Epidermal melanocyte (primary cell): ENCODE measurements at regions not wholly inside any gene's neighbourhood (a gene's known extent, or its start where the extent isn't known, plus 50 kb on each side); places are given as distances from the start of the nearest gene placed in this dataset.
"Not testable (repeated sequence)": the region's sequence is repeated elsewhere in the genome, so short reads cannot be mapped to it uniquely, and the experiment has no call there.

ENCODE experiments used
- DNase-seq: peaks from one replicate; pipeline ENCODE4 v3.0.0; 2011; ENCODE audit warnings: low spot score; ENCODE audit not compliant: insufficient read length

DNA sequence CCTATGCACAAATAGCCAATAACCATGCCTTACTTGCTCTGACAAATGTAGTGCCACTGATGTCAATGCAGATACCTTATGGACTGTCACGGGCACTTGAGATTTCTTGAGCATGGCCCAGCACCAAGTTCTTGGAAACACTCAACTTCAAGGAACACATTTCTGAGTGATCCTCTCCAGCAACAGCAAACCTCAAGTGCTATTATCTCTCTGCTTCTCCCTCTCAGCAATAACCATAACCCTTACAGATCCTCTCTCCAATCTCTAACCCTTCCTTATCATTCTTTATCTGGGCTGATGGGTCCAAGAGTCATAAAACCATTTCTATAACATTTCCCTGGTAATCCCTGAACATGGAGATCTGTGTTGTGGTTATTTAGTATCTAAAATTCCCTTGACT lies 266.9 kb upstream of the STXBP5 start:
- no peak for DNase-seq

DNA sequence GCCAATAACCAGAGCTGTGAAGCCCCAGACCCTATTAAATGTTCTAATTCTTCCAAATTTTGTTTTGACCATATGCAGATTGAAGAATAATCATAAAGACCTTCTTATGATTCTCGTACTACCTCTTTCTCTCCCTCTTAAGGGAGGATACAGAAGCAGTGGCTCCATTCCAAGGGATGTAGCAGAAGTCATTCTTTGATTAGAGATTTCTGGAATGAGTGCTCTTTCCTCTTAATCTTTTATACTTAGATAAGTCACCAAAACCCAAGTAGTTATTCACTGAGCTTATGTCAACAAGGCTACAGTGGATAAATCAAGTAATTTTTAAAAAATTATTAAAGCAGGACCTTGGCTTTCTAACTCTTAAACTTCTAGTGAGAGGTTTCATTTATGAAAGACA lies 266.0 kb upstream of the STXBP5 start:
- no peak for DNase-seq

DNA sequence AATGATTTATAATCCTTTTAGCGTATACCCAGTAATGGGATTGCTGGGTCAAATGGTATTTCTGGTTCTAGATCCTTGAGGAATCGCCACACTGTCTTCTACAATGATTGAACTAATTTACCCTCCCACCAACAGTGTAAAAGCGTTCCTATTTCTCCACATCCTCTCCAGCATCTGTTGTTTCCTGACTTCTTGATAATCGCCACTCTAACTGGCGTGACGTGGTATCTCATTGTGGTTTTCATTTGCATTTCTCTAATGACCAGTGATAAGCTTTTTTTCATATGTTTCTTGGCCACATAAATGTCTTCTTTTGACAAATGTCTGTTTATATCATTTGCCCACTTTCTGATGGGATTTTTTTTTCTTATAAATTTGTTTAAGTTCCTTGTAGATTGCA lies 264.8 kb upstream of the STXBP5 start:
- DNase-seq, result not testable (repeated sequence)

DNA sequence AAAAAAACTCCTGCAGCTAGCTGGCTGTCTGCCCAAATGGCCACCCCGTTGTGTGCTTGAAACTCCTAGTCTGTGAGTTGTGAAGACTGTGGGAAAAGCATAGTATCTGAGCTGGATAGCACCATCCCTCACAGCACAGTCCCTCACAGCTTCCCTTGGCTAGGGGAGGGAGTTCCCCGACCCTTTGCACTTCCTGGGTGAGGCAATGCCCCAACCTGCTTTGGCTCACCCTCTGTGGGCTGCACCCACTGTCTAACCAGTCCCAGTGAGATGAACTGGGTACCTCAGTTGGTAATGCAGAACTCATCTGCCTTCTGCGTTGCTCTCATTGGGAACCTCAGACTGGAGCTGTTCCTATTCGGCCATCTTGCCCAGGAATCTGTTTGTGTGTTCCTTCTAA lies 260.6 kb upstream of the STXBP5 start:
- no peak for DNase-seq

DNA sequence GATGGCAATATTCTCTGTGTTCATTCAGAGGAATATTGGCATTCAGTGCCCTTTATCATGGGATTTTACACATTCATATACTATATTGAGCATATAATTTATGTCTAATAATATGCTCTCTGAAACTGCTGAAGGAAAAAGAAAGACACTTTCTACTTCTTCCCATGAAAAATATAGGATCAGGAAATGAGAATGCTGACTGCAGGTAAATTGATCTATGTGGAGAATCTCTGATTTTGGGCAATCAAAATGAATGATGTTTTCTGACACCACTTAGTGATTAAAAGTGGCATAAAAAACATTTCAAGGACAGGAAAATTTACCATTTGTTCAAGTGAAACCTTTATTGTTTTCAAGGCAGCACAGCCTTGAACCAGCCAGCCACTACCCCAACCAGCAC lies 260.1 kb upstream of the STXBP5 start:
- DNase-seq, result no peak

DNA sequence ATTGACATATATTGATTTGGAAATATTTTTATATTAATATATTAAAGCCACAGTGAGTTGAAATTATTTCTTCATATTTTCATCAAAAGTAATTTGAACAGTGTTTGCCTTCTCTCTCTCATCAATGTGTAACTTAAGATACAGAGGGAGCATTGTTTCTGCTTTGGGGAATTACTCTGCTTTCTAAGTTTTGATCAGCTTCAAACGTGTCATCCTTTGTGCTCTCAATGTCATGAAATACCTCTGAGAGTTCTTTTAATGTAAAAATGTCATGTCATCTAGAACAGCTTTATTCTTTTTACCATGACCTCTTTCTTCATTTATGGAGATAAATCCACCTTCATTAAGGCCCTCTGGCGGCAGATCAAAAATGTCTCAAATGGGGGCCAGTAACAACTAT lies 259.4 kb upstream of the STXBP5 start:
- no peak for DNase-seq

DNA sequence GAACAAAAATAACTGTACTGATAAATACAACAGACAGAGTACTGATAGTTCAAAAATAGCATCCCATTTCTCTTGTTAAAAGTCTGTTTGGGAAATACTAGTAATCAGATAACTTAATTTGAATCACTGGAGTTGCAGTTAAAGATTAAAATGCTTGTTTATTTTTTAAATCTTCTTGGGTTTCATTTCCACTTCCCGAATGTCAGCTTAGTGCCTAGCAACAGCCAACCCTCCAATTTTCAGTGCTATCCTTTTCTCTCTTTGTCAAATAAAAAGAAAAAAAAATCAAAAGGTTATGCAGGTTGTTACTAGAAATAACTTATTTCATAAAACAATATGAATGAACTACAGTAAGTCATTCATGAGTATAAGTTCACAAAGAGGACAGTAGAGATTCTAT lies 257.7 kb upstream of the STXBP5 start:
- no peak for DNase-seq

DNA sequence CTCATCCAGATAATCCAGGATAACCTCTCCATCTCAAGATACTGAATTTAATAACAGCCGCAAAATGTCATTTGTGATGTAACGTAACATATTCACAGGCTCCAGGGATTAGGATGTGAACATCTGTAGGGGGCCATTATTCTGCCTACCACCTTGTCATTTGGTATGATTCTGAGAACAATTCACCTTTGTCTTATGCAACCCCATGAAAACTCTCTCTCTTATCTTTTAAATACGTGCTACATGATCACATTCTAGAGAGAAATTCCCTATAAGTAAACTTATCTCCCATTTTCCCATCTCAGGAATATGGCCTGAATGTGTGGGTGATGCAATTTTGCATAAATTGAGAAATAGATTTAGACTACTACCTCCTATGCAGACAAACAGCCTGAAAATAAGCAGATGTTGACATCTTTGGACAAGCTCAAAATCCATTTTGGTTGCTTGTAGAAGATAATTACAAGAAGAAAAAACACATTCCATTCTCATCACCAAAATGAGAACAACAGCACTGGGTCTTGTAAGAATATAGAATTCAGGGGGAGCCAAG lies 255.4 kb upstream of the STXBP5 start:
- DNase-seq, result no peak

DNA sequence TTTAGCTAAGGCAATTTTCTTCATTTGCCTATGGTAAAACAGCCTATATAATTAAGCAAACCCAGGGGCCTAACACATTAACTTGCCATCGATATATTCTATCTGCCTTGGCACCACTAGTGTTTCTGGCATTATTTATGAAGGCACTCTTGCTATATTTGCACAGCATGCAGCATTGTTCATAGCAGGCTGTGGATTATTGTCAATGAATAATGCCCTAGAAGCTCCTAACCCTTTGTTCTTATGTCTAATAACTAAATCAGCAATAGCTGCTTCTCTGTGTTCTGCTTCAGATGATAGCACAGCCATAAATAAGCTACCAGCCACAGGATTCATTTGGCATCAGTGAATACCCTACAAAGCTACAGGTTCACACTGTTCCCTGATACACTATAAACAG lies 254.8 kb upstream of the STXBP5 start:
- DNase-seq, result no peak

DNA sequence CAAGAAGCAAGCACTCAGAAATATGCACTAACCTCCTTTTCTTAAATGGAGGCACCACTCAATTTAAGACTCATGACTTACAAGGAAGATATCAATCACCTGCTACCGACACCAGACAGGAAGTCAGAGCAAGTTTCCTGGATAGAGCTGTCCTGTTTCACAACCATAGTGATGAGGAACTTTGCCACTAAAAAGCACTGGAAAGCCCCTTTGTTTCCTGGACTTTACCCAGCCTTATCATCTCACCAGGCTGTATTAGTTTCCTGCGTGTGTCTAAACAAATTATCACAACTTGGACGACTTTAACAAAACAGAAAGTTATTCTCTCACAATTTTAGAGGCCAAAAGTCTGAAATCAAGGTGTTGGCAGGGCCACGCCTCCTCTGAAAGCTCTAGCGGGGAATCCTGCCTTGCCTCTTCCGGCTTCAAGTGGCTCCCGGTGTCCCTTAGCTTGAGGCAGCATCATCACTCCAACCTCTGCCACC lies 253.8 kb upstream of the STXBP5 start:
- DNase-seq, result no peak

DNA sequence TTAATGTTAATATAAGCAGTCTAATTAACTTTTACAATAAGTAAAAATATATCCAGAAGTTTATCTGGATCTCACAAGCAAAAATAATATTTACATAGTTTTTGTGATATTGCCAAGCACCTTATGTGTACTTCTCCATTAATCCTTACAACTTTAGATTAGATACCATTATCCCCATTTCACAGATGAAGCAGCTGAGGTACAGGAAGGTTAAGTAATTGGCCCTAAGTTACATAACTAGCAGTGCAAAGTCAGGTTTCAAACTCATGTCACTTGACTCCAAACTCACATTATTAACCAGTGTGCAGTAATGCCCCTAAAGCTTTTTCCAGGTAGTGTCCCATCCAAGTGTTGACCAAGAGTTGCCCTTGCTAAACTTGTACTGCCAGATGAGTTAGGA lies 248.6 kb upstream of the STXBP5 start:
- no peak for DNase-seq

DNA sequence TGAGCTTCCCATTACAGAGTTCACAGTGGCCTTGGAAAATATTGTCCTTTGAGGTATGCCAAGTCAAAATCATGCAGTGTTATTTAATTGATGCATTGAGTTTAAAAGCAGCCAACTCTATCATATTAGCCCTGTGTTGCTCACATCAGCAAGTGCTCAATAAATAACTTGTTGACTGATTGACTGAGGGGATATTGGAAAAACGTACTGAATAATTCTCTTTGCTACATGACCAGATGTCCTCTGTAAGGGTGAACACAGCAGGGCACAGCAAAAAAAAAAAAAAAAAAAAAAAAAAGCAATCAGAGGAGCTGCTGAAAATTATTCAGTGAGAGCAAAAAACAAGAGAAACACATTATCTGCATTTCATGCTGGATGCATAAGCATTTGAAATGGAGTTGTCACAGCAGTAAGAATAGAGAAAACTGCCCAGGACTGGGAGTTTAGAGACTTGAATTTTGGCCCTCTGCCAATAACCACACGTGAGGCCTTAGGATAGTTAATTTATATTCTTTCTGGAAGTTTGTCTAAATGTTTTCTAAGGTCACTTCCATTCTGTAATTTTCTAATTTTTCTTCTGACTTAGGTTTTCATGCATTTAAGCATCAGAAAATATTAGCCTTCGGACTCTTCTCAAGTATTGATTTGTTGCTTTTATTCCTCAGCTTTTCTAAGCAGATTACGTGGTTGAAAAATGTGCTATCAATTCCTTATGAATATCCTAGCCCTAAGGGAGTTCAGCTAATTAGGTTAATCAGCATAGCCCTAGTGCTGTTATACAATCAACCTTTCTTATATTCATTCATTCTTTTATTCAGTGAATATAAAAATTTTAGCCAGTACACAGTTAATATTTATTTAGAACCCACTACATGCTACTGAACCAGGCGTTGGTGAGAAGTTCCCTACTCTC lies 246.8 kb upstream of the STXBP5 start:
- DNase-seq, result no peak

DNA sequence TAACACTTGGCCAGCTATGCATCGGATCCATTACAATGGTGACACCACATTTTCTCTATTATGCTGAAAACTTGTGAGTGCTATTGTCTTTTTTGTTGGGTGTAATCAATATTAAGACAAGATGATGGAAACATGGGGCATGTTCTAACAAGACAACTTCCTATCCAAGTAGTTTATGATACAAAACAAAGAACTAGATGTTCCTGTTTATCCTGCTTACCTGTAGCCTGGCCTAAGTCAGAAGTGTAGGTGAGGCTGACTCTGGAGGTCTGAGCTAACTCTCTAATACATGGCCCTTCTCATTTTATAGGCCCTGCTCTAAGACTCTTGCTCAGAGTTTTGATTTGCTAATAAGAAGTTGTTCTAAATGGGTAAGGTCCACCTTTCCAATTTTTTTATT lies 242.4 kb upstream of the STXBP5 start:
- no peak for DNase-seq

DNA sequence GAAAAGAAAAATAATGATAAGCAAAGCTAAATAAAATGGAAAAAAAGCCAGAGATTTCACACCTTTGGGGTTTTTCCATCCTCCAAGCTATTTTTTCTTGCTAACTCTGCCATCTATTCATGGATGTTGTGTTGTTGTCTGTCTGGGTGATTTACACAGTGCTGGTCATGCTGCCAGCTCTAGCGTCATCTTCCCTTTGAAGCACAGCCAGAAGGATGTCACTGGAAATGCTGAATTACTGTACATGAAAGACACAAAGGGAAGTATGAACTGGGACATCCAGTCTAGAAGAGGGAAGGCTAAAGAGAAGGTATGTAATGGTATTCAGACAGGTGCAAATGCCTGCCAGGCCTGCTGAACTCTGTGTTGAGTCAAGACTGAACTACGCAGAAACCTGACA lies 241.9 kb upstream of the STXBP5 start:
- DNase-seq, result no peak

DNA sequence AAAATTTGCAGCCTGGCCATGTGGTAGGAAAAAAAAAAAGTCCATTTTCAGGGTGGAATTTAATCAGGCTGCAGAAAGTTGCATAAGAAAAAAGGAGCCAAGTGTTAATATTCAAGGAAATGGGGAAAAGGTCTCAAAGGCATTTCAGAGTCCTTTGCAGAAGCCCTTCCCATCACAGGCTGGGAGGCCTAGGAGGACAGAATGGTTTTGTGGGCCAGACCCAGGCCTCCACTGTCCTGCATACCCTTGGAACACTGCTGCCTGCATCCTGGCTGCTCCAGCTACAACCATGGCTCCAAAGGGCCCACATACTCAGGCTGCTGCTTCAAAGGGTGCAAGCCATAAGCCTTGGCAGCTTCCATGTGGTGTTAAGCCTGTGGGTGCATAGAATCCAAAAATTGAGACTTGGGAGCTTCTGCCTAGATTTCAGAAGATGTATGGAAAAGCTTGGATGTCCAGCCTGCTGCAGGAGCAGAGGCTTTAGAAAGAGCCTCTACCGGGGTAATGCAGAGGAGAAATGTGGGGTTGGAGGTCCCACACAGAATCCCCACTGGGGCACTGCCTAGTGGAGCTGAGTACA lies 239.0 kb upstream of the STXBP5 start:
- no peak for DNase-seq

DNA sequence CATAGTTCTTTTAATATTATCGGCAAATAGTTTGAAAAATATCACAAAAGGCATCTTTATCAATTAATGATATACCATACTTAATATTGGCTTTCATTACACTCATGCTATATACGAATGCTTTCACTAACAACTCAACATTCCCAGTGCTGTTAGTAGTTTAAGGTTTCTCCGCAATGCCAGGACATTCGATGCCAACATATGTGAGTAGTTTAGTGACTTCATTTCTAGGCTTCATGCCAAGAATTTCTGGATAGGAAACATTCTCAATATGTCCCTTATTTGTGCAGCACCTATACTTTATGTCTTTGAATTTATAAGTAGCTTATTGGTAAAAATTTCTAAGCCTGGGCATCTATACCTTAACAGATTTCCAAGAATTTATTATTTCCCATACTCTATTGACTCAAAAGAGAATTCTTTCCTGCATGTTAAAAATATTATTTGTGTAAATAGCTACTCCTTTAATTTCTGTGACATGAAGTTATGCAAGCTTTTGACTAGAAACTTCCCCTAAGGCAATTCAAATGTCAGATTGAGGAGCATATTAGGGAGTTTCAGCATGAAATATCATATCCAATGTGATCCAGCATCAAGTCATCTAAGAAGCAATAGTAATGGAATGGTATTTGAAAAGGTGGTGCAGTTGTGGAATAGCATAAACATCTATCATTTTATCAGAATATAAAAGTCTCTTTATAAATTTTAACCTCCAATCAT lies 236.0 kb upstream of the STXBP5 start:
- DNase-seq, result no peak

DNA sequence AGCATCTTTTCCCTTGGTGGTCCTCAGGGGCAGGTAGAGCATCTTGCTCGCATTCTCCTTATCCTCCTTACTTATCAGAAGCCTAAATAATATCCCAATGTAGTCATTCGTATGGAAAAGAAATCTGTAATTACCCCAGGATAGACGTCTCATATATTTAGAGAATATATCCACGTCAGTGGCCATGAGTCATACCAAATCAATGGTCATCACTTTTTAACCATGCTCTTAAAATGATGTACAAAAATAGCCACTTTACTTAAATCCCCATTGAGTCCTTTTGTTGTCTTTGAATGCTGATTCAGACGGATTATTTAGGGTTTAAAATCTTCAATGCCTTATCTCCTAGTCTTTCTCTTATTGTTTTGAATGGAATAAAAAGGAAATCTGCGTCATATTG lies 231.7 kb upstream of the STXBP5 start:
- no peak for DNase-seq

DNA sequence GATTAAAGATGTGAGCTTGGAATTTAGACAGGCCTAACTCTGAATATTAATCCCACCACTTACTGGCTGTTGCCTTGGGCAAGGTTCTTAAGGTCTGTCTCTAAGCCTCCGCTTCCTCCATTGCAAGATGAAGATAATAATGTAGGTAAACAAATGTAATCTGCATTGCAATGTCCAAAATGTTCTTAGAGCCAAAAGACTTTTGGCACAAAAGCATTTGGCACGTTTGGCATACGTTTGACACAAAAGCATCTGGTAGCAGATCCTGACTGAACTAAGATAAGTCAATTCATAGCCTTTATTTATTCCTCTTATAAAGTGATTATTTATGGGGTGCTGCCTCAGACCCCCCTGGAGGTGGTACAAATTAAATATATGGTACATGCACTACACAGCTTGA lies 229.9 kb upstream of the STXBP5 start:
- no peak for DNase-seq

DNA sequence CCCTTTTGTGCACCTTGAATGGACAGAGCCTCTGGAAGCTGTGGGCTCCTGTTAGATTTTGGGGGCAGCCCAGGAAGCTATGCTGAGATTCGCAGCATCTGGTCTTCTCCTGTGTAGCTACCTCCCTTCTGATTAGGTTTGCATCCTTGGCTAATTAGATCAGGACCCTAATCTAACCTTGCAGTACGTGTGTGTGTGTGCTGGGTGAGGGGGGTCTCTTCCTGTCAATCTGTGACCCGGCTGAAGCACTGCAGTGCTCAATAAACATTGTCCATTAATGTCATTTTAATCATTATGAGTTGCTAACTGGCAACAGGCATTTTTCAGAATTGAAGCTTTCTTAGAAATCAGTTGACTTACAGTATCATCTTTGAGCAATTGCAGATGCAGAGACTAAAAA lies 229.1 kb upstream of the STXBP5 start:
- no peak for DNase-seq

DNA sequence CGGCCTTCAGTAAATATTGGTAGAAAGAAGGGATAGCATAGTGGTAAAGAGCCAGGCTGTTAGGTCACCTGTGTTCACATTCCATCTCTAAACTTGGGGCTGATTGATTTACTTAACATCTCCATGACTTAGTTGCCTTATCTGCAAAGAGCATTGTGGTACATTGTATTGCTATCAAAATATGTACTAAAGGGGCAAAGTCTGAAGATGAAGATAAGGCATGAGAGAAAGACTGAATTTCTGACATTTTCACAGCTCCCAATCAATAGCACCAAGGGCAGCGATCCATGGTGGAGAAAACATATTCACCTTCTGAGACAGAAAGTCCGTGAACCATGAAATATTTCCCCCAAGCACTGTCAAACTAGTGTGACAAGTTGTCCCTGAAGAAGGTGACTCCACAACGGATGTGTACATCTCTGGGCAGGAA lies 223.3 kb upstream of the STXBP5 start:
- no peak for DNase-seq

DNA sequence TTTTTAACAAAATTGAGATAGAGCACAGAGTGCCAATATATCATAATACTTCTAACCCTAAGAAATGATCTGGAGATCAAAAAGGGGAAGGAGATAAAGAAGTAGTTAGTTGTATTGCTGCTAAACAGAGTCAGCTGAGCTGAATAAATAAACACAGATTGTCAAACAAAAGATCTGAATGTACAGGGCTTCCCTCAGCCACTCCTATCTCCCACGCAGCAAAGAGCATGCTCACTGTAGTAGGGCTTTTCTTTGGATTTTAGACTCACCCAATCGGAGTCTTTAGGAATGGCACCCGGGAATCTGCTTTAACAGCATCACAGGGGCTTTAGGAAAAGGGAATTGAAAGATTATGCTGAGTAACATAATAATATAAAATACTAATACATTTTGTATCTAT lies 222.2 kb upstream of the STXBP5 start:
- DNase-seq, result no peak
